ENCODE measurements at regions not wholly inside any gene's neighbourhood (a gene's known extent, or its start where the extent isn't known, plus 50 kb on each side); places are given as distances from the start of the nearest gene placed in this dataset.

GRCh38 chr6:14369717-14370116 is 252.1 kb downstream of the CD83 start:
- TF ChIP-seq TAF1 (IDR thresholded peaks at IDR 0.05; ENCODE audit: borderline replicate concordance, insufficient read depth, low read length), result no peak
- no peak for TF ChIP-seq POLR2AphosphoS5 (IDR thresholded peaks at IDR 0.05; ENCODE audit: low read depth, low read length)
- no peak for TF ChIP-seq FOXP2 (optimal IDR thresholded peaks at IDR 0.05; ENCODE audit: borderline replicate concordance, extremely low read depth, extremely low read length, insufficient read depth)
- TF ChIP-seq, protein P1, sequence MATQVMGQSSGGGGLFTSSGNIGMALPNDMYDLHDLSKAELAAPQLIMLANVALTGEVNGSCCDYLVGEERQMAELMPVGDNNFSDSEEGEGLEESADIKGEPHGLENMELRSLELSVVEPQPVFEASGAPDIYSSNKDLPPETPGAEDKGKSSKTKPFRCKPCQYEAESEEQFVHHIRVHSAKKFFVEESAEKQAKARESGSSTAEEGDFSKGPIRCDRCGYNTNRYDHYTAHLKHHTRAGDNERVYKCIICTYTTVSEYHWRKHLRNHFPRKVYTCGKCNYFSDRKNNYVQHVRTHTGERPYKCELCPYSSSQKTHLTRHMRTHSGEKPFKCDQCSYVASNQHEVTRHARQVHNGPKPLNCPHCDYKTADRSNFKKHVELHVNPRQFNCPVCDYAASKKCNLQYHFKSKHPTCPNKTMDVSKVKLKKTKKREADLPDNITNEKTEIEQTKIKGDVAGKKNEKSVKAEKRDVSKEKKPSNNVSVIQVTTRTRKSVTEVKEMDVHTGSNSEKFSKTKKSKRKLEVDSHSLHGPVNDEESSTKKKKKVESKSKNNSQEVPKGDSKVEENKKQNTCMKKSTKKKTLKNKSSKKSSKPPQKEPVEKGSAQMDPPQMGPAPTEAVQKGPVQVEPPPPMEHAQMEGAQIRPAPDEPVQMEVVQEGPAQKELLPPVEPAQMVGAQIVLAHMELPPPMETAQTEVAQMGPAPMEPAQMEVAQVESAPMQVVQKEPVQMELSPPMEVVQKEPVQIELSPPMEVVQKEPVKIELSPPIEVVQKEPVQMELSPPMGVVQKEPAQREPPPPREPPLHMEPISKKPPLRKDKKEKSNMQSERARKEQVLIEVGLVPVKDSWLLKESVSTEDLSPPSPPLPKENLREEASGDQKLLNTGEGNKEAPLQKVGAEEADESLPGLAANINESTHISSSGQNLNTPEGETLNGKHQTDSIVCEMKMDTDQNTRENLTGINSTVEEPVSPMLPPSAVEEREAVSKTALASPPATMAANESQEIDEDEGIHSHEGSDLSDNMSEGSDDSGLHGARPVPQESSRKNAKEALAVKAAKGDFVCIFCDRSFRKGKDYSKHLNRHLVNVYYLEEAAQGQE (IDR thresholded peaks at IDR 0.05; ENCODE audit: insufficient read depth in 1 of 2, low read depth in 2 of 2, low read length in 2 of 2), result no peak
- TF ChIP-seq SIN3A (IDR thresholded peaks at IDR 0.05; ENCODE audit: borderline replicate concordance, insufficient read depth, low read length), result no peak

GRCh38 chr6:14371530-14371929 is 254.0 kb downstream of the CD83 start:
- TF ChIP-seq POLR2AphosphoS5 (IDR thresholded peaks at IDR 0.05; ENCODE audit: low read depth, low read length) (no peak), TAF1 (IDR thresholded peaks at IDR 0.05; ENCODE audit: borderline replicate concordance, insufficient read depth, low read length) (no peak), SIN3A (IDR thresholded peaks at IDR 0.05; ENCODE audit: borderline replicate concordance, insufficient read depth, low read length) (no peak), FOXP2 (optimal IDR thresholded peaks at IDR 0.05; ENCODE audit: borderline replicate concordance, extremely low read depth, extremely low read length, insufficient read depth) (no peak)
- TF ChIP-seq, protein P1 (IDR thresholded peaks at IDR 0.05; ENCODE audit: insufficient read depth in 1 of 2, low read depth in 2 of 2, low read length in 2 of 2), result no peak

DNA sequence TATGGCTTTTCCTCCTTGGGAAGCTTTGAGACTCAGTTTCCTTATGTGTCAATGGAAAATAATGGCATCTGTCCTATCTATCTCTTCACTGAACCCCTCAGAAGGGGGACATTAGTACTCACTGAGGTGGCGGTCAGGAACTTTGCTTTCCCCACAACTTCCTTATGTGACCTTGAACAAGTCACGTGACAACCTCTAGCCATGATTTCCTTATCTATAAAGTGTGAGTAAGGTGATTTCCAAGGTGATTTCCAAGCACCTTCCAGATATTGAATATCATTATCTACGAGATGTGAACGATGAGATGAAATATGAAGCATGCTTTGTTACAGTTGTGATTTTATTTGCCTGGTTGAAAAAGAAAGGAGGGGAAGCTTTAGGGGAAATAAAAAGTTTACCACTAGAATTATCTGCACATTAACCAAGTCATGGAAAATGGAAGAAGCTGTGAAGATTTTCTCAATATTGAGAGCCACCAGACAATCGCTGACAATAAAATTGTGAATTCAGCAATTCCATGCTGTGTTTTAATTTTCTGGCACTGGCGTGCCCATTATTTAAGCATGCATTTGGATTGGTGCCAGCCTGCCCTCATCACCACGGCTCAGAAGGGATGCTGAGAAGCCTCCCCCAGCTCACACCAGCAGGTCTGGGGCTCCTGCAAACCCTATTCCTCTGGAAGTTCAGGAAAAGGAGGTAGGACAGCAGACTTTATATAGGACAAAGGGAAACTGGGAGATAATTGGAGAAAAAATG is 255.3 kb downstream of the CD83 start:
- no peak for TF ChIP-seq TAF1 (IDR thresholded peaks at IDR 0.05; ENCODE audit: borderline replicate concordance, insufficient read depth, low read length)

DNA sequence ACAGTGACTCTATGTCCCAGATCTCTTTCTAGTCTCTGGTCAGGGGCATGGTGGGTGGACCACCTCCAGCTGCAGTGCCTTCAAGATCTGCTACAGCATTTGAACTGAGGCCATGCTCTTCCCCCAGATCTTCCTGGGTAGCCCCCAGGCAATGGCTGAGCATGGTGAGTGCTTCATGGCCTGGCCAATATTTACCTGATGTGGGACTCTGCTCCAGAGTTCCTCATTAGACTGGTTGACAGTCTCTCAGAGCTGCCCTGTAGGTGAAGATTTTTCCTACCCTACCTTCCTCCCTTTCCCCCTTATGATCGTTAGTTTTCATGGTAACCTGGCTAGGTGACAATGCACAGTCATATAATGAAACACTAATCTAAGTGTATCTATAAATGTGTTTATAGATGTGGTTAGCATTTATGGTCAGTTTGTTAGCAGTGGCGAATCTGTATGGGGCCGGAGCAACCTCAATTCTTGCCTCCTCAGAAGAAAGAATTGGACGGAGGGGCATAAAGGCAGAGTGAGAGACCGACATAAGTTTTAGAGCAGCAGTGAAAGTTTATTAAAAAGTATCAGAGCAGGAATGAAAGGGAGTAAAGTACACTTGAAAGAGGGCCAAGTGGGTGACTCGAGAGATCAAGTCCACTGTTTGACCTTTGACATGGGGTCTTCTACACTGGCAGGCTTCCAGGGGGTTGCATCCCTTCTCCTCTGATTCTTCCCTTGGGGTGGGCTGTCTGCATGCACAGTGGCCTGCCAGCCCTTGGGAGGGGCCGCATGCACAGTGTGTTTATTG is 256.3 kb downstream of the CD83 start:
- TF ChIP-seq TAF1 (IDR thresholded peaks at IDR 0.05; ENCODE audit: borderline replicate concordance, insufficient read depth, low read length) (no peak), SIN3A (IDR thresholded peaks at IDR 0.05; ENCODE audit: borderline replicate concordance, insufficient read depth, low read length) (no peak), FOXP2 (optimal IDR thresholded peaks at IDR 0.05; ENCODE audit: borderline replicate concordance, extremely low read depth, extremely low read length, insufficient read depth) (no peak)

- TF ChIP-seq POLR2AphosphoS5 (IDR thresholded peaks at IDR 0.05; ENCODE audit: low read depth, low read length) (no peak), SIN3A (IDR thresholded peaks at IDR 0.05; ENCODE audit: borderline replicate concordance, insufficient read depth, low read length) (no peak), FOXP2 (optimal IDR thresholded peaks at IDR 0.05; ENCODE audit: borderline replicate concordance, extremely low read depth, extremely low read length, insufficient read depth) (no peak), TAF1 (IDR thresholded peaks at IDR 0.05; ENCODE audit: borderline replicate concordance, insufficient read depth, low read length) (no peak)
- TF ChIP-seq, protein P1 (IDR thresholded peaks at IDR 0.05; ENCODE audit: insufficient read depth in 1 of 2, low read depth in 2 of 2, low read length in 2 of 2), result no peak
These were observed 258.4 kb downstream of the CD83 start for GRCh38 chr6:14375930-14376329.

- TF ChIP-seq TAF1 (IDR thresholded peaks at IDR 0.05; ENCODE audit: borderline replicate concordance, insufficient read depth, low read length), result no peak
- no peak for TF ChIP-seq FOXP2 (optimal IDR thresholded peaks at IDR 0.05; ENCODE audit: borderline replicate concordance, extremely low read depth, extremely low read length, insufficient read depth)
- no peak for TF ChIP-seq SIN3A (IDR thresholded peaks at IDR 0.05; ENCODE audit: borderline replicate concordance, insufficient read depth, low read length)
- TF ChIP-seq POLR2AphosphoS5 (IDR thresholded peaks at IDR 0.05; ENCODE audit: low read depth, low read length), result no peak
- TF ChIP-seq, protein P1 (IDR thresholded peaks at IDR 0.05; ENCODE audit: insufficient read depth in 1 of 2, low read depth in 2 of 2, low read length in 2 of 2), result no peak
These were observed 262.0 kb downstream of the CD83 start for GRCh38 chr6:14379568-14379967.
